Neural crest cell (in vitro differentiated cells): ENCODE measurements at regions not wholly inside any gene's neighbourhood (a gene's known extent, or its start where the extent isn't known, plus 50 kb on each side); places are given as distances from the start of the nearest gene placed in this dataset.

Experiments
- DNase-seq: peaks from one replicate; pipeline ENCODE4 v3.0.0; 2021; ENCODE audit warnings: low read depth, mixed read lengths, low spot score
- H3K27ac Mint-ChIP-seq: one replicate; pipeline ENCODE4 v1.8.0; 2021; ENCODE audit warnings: mild to moderate bottlenecking, mixed read lengths; ENCODE audit not compliant: unreplicated experiment
- H3K27me3 Mint-ChIP-seq: 2 replicates; pipeline ENCODE4 v1.8.0; 2021; ENCODE audit warnings: low read depth, mild to moderate bottlenecking, mixed read lengths
- H3K36me3 Mint-ChIP-seq: 2 replicates; pipeline ENCODE4 v1.8.0; 2021; ENCODE audit warnings: low read depth, mild to moderate bottlenecking, mixed read lengths
- H3K4me1 Mint-ChIP-seq: 2 replicates; pipeline ENCODE4 v1.8.0; 2021; ENCODE audit warnings: mixed read lengths
- H3K4me3 Mint-ChIP-seq: one replicate; pipeline ENCODE4 v1.8.0; 2021; ENCODE audit warnings: mild to moderate bottlenecking, mixed read lengths
- H3K9me3 Mint-ChIP-seq: 2 replicates; pipeline ENCODE4 v1.8.0; 2021; ENCODE audit warnings: mixed read lengths
- CTCF ChIP-seq: fragments of 200-600 bp; sonication (generic); conservative IDR thresholded peaks from 2 replicates; pipeline ENCODE4 v1.5.0; 2021; ENCODE audit warnings: antibody characterized with exemption, mild to moderate bottlenecking

DNA sequence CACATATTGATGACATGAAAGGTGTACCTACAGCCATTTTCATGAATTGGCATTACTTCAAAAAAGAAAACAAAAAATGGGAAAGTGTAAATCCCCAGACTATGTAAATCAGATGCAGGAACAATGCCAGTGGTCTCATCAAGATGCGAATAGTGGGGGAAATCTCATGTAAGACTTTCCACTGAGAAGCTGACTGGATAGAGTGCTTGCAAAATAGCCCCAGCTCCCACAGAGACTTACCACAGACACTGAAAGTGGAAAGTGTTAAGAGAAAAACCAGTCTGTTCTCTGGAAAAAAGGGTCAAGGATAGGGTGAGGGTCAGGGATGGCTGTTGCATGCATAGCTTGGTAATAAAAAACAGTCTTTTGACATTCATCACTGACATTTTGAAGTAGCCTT, 73.2 kb upstream of the ARMCX2 start:
- no peaks in the 10 kb centered on the region for H3K4me1 Mint-ChIP-seq
- no peaks in the 10 kb centered on the region for H3K27me3 Mint-ChIP-seq
- no peaks in the 10 kb centered on the region for H3K36me3 Mint-ChIP-seq
- DNase-seq, result no peak
- no peak overlapping the region for H3K27ac Mint-ChIP-seq
- H3K9me3 Mint-ChIP-seq, result peaks cover 3% of the 10 kb centered on the region
- H3K4me3 Mint-ChIP-seq, result no peak overlapping the region
- TF ChIP-seq CTCF, result no peak

DNA sequence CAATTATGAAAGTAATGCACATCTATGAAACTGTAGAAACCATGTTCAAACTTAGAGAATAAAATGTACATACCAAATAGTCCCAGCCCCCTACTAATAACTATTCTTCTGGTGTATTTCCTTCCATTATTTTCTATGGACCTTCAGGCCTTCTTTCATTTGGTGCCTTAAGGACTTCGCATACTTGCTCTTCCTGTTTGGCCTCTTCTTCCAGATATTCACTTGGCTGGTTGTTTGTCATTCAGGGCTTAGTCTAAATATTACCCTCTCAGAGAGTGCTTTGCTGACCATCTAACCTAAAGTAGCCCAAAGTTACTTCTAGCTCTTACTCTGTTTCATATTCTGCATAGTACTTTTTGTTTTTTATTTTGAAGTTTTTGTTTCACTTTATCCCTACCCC, 70.3 kb upstream of the ARMCX2 start:
- Mint-ChIP-seq H3K27ac (no peak overlapping the region), H3K4me3 (no peak overlapping the region), H3K4me1 (no peaks in the 10 kb centered on the region), H3K9me3 (peaks cover 3% of the 10 kb centered on the region), H3K27me3 (no peaks in the 10 kb centered on the region), H3K36me3 (no peaks in the 10 kb centered on the region)
- TF ChIP-seq CTCF, result no peak
- no peak for DNase-seq
